Omental fat pad (tissue), 3 donors: ENCODE measurements at regions not wholly inside any gene's neighbourhood (a gene's known extent, or its start where the extent isn't known, plus 50 kb on each side); places are given as distances from the start of the nearest gene placed in this dataset.

Experiments
- ATAC-seq: fragments of 150-250 bp; one replicate; pipeline ENCODE4 v1.9.1; 2016; ENCODE audit warnings: mild to moderate bottlenecking, moderate library complexity; ENCODE audit not compliant: low FRiP score
- DNase-seq: peaks from one replicate; pipeline ENCODE4 v3.0.0-alpha.2; 2019; ENCODE audit warnings: low spot score
- CTCF ChIP-seq, 3 donors: fragments of 450-650 bp; IDR thresholded peaks; one replicate each; pipeline ENCODE4 v1.5.1; 2016 to 2017; ENCODE audit warnings: antibody characterized with exemption in 3 of 3, mild to moderate bottlenecking in 3 of 3, moderate library complexity in 2 of 3

GRCh38 chr5:14968796-14969195 lies 97.2 kb upstream of the ANKH start:
- TF ChIP-seq CTCF (IDR thresholded peaks at IDR 0.05), result no peak
- ATAC-seq (no peak), DNase-seq (no peak)

DNA sequence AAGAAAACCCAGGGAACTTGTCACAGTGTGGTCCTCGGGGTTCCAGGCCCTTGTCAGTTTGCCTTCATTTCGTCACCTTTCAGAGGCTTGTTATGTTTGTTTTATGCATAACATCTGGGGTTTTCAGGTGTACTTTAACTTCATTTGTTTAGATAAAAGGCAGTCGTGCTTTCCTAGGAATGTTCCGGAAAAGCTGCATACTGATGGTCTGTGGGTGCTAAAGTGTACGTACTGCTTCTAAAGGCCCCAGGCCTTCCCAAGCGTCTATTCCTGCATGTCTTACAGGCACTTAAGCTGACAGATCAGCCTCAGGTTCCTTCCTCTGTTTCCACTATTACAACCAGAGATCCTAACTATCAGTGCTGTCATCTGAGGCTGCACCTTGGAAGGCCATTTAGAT lies 95.6 kb upstream of the ANKH start:
- ATAC-seq, result no peak
- no peak for TF ChIP-seq CTCF (IDR thresholded peaks at IDR 0.05)

DNA sequence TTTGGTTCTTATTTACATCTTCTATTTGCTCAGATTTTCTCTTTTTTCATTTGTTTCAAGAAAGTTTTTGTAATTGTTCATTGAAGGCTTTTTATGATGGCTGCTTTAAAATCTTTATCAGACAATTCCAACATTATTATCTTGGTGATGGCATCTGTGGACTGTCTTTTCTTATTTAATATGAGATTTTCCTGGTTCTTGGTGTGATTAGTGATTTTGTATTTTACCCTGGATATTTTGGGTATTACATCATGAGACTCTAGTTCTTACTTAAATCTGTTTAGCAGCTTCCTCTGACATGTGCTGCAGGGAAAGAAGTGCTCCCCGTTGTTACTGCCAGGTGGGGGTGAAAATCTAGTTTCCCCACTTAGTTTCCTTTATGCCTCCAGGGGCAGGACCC lies 94.2 kb upstream of the ANKH start:
- TF ChIP-seq CTCF (IDR thresholded peaks at IDR 0.05), result no peak
- no peak for ATAC-seq
- DNase-seq, result no peak

More for the DNA sequence above, 95.6 kb upstream of the ANKH start:
- no peak for DNase-seq

DNA sequence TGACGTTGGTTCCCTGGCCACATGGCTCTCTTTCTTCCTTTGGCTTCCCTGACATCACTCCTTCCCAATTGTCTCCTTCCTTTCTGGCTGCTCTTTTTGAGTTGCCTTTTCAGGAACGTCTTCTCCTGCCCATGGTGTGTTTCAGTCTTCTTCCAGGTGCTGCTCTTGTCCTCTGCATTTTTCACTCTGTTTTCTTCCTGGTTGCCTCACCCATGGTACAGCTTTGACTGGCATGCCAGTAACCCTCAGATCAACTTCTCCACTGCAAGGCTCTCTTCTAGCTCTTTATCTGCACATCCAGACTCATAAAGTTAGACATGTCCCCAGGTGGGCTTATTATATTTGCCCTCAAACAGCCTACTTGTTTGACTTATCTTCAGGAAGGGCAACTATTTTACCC lies 91.0 kb upstream of the ANKH start:
- ATAC-seq (no peak), DNase-seq (no peak)

DNA sequence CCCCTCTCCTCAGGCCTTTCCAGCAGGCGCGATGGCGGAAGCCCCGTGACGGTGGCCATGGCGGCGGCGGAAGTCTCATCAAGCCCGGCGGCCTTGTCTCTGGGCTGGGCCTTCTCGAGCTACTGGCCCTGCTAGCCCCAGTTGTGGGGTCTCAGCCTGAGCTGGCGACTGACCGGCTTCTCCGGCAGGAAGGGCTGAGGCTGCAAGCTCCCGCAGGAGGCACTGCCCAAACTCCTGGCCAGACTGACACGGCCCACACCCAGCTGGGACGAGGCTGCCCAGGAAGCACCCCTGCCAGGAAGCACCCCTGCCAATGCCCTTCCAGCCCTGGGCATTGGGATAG lies 88.5 kb upstream of the ANKH start:
- ATAC-seq (no peak), DNase-seq (no peak)
- TF ChIP-seq CTCF (IDR thresholded peaks at IDR 0.05), result no peak

More for the DNA sequence above, 91.0 kb upstream of the ANKH start:
- no peak for TF ChIP-seq CTCF (IDR thresholded peaks at IDR 0.05)

GRCh38 chr5:14959399-14960119 lies 88.0 kb upstream of the ANKH start:
- ATAC-seq, result no peak
- no peak for DNase-seq
- TF ChIP-seq CTCF (IDR thresholded peaks at IDR 0.05), result no peak

GRCh38 chr5:14958188-14958587 lies 86.6 kb upstream of the ANKH start:
- ATAC-seq, result peak; percentile 48
- TF ChIP-seq CTCF (IDR thresholded peaks at IDR 0.05), result no peak
- DNase-seq, result no peak
